Uterus (tissue), 3 donors: ENCODE measurements at regions not wholly inside any gene's neighbourhood (a gene's known extent, or its start where the extent isn't known, plus 50 kb on each side); places are given as distances from the start of the nearest gene placed in this dataset.

Experiments
- DNase-seq, 2 donors: peaks; one replicate each; pipeline ENCODE4 v3.0.0-alpha.2; 2019 to 2020
- H3K27ac ChIP-seq, 2 donors: fragments of 200-600 bp; sonication (generic); 1 replicate in 1 of 2; 2 replicates in 1 of 2; pipeline ENCODE4 v1.5.1; 2016 to 2018
- H3K27me3 ChIP-seq, 2 donors: fragments of 200-600 bp; sonication (generic); one replicate each; pipeline ENCODE4 v1.5.1; 2018 to 2019; ENCODE audit warnings: control low read depth in 1 of 2
- H3K36me3 ChIP-seq, 2 donors: fragments of 200-600 bp; sonication (generic); one replicate each; pipeline ENCODE4 v1.5.1; 2019; ENCODE audit warnings: control low read depth in 1 of 2
- H3K4me1 ChIP-seq, 2 donors: fragments of 200-600 bp; sonication (generic); one replicate each; pipeline ENCODE4 v1.5.1; 2018 to 2019; ENCODE audit warnings: control low read depth in 1 of 2
- H3K4me3 ChIP-seq, 2 donors: fragments of 200-600 bp; sonication (generic); 1 replicate in 1 of 2; 2 replicates in 1 of 2; pipeline ENCODE4 v1.5.1; 2018 to 2019; ENCODE audit warnings: mild to moderate bottlenecking in 1 of 2
- H3K9me3 ChIP-seq, 2 donors: fragments of 200-600 bp; sonication (generic); one replicate each; pipeline ENCODE4 v1.5.1; 2019; ENCODE audit warnings: control low read depth in 1 of 2
- POLR2A ChIP-seq, 2 donors: fragments of 450-650 bp; IDR thresholded peaks; one replicate each; pipeline ENCODE4 v1.6.1; 2016; ENCODE audit warnings: antibody characterized with exemption in 2 of 2, mild to moderate bottlenecking in 1 of 2, moderate library complexity in 1 of 2
- intact Hi-C: fragments of 100-400 bp; cut with DNase I; formaldehyde crosslinking; loops from one replicate; pipeline ENCODE4 v1.15.1; 2023; ENCODE audit warnings: low total_unique reads
- TF ChIP-seq, protein P1 (sequence below), 4 experiments: fragments of 200-600 bp in 2 of 4; fragments of 450-650 bp in 2 of 4; sonication (generic) in 2 of 4; IDR thresholded peaks; one replicate each; pipeline ENCODE4 v1.5.1; 2016 to 2019; ENCODE audit warnings: antibody characterized with exemption in 4 of 4, mild to moderate bottlenecking in 2 of 4, moderate library complexity in 1 of 4
- donor health status: DM: yes; HTN: yes; CAD: no.

GRCh38 chr5:23840083-23840482 is 332.7 kb downstream of the PRDM9 start:
- no peak for TF ChIP-seq POLR2A (IDR thresholded peaks at IDR 0.05)
- TF ChIP-seq, protein P1, sequence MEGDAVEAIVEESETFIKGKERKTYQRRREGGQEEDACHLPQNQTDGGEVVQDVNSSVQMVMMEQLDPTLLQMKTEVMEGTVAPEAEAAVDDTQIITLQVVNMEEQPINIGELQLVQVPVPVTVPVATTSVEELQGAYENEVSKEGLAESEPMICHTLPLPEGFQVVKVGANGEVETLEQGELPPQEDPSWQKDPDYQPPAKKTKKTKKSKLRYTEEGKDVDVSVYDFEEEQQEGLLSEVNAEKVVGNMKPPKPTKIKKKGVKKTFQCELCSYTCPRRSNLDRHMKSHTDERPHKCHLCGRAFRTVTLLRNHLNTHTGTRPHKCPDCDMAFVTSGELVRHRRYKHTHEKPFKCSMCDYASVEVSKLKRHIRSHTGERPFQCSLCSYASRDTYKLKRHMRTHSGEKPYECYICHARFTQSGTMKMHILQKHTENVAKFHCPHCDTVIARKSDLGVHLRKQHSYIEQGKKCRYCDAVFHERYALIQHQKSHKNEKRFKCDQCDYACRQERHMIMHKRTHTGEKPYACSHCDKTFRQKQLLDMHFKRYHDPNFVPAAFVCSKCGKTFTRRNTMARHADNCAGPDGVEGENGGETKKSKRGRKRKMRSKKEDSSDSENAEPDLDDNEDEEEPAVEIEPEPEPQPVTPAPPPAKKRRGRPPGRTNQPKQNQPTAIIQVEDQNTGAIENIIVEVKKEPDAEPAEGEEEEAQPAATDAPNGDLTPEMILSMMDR (IDR thresholded peaks at IDR 0.05), result no peak
- intact Hi-C loops, result no loop called here
- Histone ChIP-seq H3K4me1 (no peaks in the 10 kb centered on the region), H3K27ac (no peak overlapping the region), H3K9me3 (no peaks in the 10 kb centered on the region), H3K36me3 (no peaks in the 10 kb centered on the region), H3K4me3 (no peak overlapping the region), H3K27me3 (no peaks in the 10 kb centered on the region)
- DNase-seq, result no peak

DNA sequence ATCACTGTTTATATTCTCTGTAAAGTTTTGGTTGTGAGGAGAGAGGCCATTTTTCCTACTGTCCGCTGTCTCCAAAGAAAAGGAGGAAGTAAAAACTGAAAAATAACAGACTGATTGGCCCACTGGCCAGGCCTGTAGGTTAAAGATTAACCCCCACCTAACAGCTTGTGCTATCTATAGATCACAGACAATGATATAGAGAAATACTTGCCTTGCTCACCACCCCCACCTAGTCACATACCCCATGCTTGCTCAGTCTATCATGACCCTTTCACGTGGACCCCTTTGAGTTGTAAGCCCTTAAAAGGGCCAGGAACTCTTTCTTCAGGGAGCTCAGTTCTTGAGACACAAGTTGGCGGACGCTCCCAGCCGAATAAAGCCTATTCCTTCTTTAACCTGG is 357.4 kb downstream of the PRDM9 start:
- Histone ChIP-seq H3K27ac (no peak overlapping the region), H3K36me3 (no peaks in the 10 kb centered on the region), H3K4me1 (no peaks in the 10 kb centered on the region), H3K9me3 (no peaks in the 10 kb centered on the region), H3K4me3 (no peak overlapping the region), H3K27me3 (no peaks in the 10 kb centered on the region)
- no peak for TF ChIP-seq POLR2A (IDR thresholded peaks at IDR 0.05)
- TF ChIP-seq, protein P1 (IDR thresholded peaks at IDR 0.05), result no peak
- intact Hi-C loops, result no loop called here
- DNase-seq, result no peak

- intact Hi-C loops, result no loop called here
- no peak for TF ChIP-seq POLR2A (IDR thresholded peaks at IDR 0.05)
- TF ChIP-seq, protein P1 (IDR thresholded peaks at IDR 0.05), result no peak
- Histone ChIP-seq H3K36me3 (no peaks in the 10 kb centered on the region), H3K27ac (no peak overlapping the region), H3K9me3 (no peaks in the 10 kb centered on the region), H3K4me1 (no peaks in the 10 kb centered on the region), H3K27me3 (no peaks in the 10 kb centered on the region), H3K4me3 (no peak overlapping the region)
- no peak for DNase-seq
Observed at GRCh38 chr5:23877847-23878246, 370.4 kb downstream of the PRDM9 start.

DNA sequence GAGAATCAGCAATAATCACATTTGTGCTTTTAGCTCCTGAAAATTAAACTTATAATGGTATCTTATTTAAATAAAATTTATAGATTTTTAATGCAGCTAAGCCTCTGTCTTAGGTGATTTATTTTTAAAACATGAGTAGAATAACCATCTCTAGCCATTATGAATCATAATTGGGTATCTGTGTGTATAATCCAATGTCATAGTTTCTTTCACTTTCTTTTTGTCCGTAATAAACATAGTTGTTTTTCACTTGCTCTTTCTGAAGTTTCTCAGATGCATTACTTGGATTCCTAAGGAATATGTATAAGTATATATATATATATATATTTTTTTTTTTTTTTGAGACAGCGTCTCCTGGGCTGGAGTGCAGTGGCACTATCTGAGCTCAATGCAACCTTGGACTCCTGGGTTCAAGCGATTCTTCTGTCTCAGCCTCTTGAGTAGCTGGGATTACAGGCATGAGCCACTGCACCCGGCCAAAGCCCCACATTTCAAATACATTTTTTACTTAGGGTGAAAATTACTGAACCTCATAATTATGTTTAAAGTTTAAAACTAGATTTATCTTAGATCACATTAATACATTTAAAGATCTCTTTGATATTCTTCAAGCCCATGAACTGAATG is 377.1 kb downstream of the PRDM9 start:
- no peaks in the 10 kb centered on the region for H3K27me3 ChIP-seq
- no peaks in the 10 kb centered on the region for H3K36me3 ChIP-seq
- no peak overlapping the region for H3K4me3 ChIP-seq
- H3K27ac ChIP-seq, result no peak overlapping the region
- intact Hi-C loops, result no loop called here
- TF ChIP-seq, protein P1 (IDR thresholded peaks at IDR 0.05), result no peak
- TF ChIP-seq POLR2A (IDR thresholded peaks at IDR 0.05), result no peak
- no peak for DNase-seq
- H3K4me1 ChIP-seq, result no peaks in the 10 kb centered on the region
- H3K9me3 ChIP-seq, result no peaks in the 10 kb centered on the region

GRCh38 chr5:23893561-23893960 is 386.2 kb downstream of the PRDM9 start:
- no peaks in the 10 kb centered on the region for H3K9me3 ChIP-seq
- no peak for DNase-seq
- intact Hi-C loops, result no loop called here
- no peak overlapping the region for H3K27ac ChIP-seq
- H3K36me3 ChIP-seq, result no peaks in the 10 kb centered on the region
- no peaks in the 10 kb centered on the region for H3K4me1 ChIP-seq
- TF ChIP-seq, protein P1 (IDR thresholded peaks at IDR 0.05), result no peak
- no peak overlapping the region for H3K4me3 ChIP-seq
- H3K27me3 ChIP-seq, result no peaks in the 10 kb centered on the region
